PC-3 (cell line): ENCODE measurements at regions not wholly inside any gene's neighbourhood (a gene's known extent, or its start where the extent isn't known, plus 50 kb on each side); places are given as distances from the start of the nearest gene placed in this dataset.

ENCODE experiments used
- ATAC-seq: fragments of 200-7000 bp; cut with Tn5 transposase; 2 replicates; pipeline ENCODE4 v1.9.1; 2020; ENCODE audit warnings: mild to moderate bottlenecking, moderate library complexity
- BruUV-seq: library from RNA; stranded (reverse); fragments of 400-500 nt; replicated peaks from 2 replicates; lab custom pipeline; 2021; lab: Mats Ljungman, UMichigan
- CTCF ChIA-PET: fragments of 300-600 bp; sonication (Branson Sonifier 250); formaldehyde crosslinking; loops from one replicate; lab custom pipeline; 2022; ENCODE audit warnings: antibody characterized with exemption; lab: Charles Lee
- POLR2A ChIA-PET: fragments of 300-600 bp; sonication (Branson Sonifier 250); formaldehyde crosslinking; loops from one replicate; lab custom pipeline; 2022; ENCODE audit warnings: antibody characterized with exemption; ENCODE audit not compliant: unreplicated experiment; lab: Charles Lee
- DNase-seq: peaks from one replicate; pipeline ENCODE4 v3.0.0-alpha.2; 2015
- H2AFZ ChIP-seq: fragments of 300-600 bp; sonication (generic); 2 replicates; pipeline ENCODE4 v1.6.0; 2016; ENCODE audit warnings: antibody characterized with exemption, low read length
- H3F3A ChIP-seq: fragments of 300-600 bp; sonication (generic); one replicate; pipeline ENCODE4 v1.6.0; 2017; ENCODE audit warnings: antibody characterized with exemption, low read length, control low read depth, mild to moderate bottlenecking; ENCODE audit not compliant: unreplicated experiment
- H3K27ac ChIP-seq: fragments of 300-600 bp; sonication (generic); 2 replicates; pipeline ENCODE4 v1.5.1; 2016; ENCODE audit warnings: mild to moderate bottlenecking, low read length
- H3K27me3 ChIP-seq: fragments of 300-600 bp; sonication (generic); 2 replicates; pipeline ENCODE4 v1.6.1; 2016; ENCODE audit warnings: low read length, mixed read lengths
- H3K36me3 ChIP-seq: fragments of 300-600 bp; sonication (generic); 2 replicates; pipeline ENCODE4 v1.6.1; 2016; ENCODE audit warnings: low read depth, mixed run types, low read length, mixed read lengths
- H3K4me1 ChIP-seq: fragments of 300-600 bp; sonication (generic); 2 replicates; pipeline ENCODE4 v1.5.1; 2016; ENCODE audit warnings: low read length; ENCODE audit not compliant: insufficient read depth
- H3K4me2 ChIP-seq: fragments of 300-600 bp; sonication (generic); 2 replicates; pipeline ENCODE4 v1.6.0; 2016; ENCODE audit warnings: low read length
- H3K4me3 ChIP-seq: fragments of 300-600 bp; sonication (generic); 2 replicates; pipeline ENCODE4 v1.5.1; 2016; ENCODE audit warnings: mild to moderate bottlenecking, low read length, mixed read lengths
- H3K79me2 ChIP-seq: fragments of 300-600 bp; sonication (generic); 2 replicates; pipeline ENCODE4 v1.6.1; 2017; ENCODE audit warnings: low read length, mixed read lengths
- H3K9ac ChIP-seq: fragments of 300-600 bp; sonication (generic); 2 replicates; pipeline ENCODE4 v1.6.0; 2016; ENCODE audit warnings: mild to moderate bottlenecking, low read length
- H3K9me2 ChIP-seq: fragments of 300-600 bp; sonication (generic); replicated peaks from 2 replicates; pipeline ENCODE4 v1.6.1; 2016; ENCODE audit warnings: mixed run types, low read length, mixed read lengths
- H3K9me3 ChIP-seq: fragments of 300-600 bp; sonication (generic); 2 replicates; pipeline ENCODE4 v1.6.1; 2016; ENCODE audit warnings: low read length, mixed read lengths
- H4K20me1 ChIP-seq: fragments of 300-600 bp; sonication (generic); 2 replicates; pipeline ENCODE4 v1.6.1; 2016; ENCODE audit warnings: low read length, mixed read lengths
- EZH2 ChIP-seq: fragments of 300-600 bp; sonication (generic); IDR thresholded peaks from one replicate; pipeline ENCODE4 v1.6.1; 2017; ENCODE audit warnings: antibody characterized with exemption, mild to moderate bottlenecking, low read length; ENCODE audit not compliant: unreplicated experiment
- EZH2phosphoT487 ChIP-seq: fragments of 300-600 bp; sonication (generic); IDR thresholded peaks from 2 replicates; pipeline ENCODE4 v1.6.1; 2018; ENCODE audit warnings: mild to moderate bottlenecking, antibody characterized with exemption, low read length, borderline replicate concordance
- intact Hi-C: fragments of 100-400 bp; cut with micrococcal nuclease; formaldehyde crosslinking; loops from 2 replicates; pipeline ENCODE4 v1.9.0; 2023
- TF ChIP-seq, protein P1 (sequence below): fragments of 300-600 bp; sonication (generic); conservative IDR thresholded peaks from 2 replicates; pipeline ENCODE4 v1.5.1; 2017; ENCODE audit warnings: antibody characterized with exemption, low read depth, mild to moderate bottlenecking, low read length

DNA sequence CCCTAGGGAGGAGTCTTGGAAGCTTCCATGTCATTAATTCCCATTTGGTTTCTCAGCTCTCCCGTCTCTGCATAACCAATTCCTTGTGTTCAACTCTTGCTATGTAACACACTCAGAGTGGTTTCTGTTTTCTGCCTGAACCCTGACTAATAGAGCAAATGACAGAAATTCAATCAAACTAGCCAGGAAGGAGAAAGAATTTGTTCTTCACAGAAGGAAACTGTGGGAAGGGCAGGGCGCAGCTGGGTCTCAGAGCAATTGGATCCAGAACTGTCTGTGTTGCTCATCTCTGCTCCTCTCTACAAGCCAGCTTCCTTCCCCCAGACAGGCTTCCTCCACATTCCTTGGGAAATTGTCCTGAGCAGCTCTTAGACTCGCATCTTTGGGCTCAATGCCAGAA lies 269.8 kb downstream of the TNS1 start:
- Histone ChIP-seq H2AFZ (no peak overlapping the region), H3K27ac (no peak overlapping the region), H3K79me2 (no peaks in the 10 kb centered on the region), H3K4me1 (no peaks in the 10 kb centered on the region), H3K27me3 (peaks cover 25% of the 10 kb centered on the region; the same call in 1 of the 2 replicates), H3K4me2 (no peak overlapping the region), H4K20me1 (no peaks in the 10 kb centered on the region), H3K9ac (no peak overlapping the region), H3F3A (no peaks in the 10 kb centered on the region), H3K9me3 (no peaks in the 10 kb centered on the region), H3K36me3 (no peaks in the 10 kb centered on the region), H3K9me2 (no peaks in the 10 kb centered on the region), H3K4me3 (no peak overlapping the region)
- intact Hi-C loops, result no loop called here
- no TSS peak for BruUV-seq
- ATAC-seq (no peak), DNase-seq (no peak)
- TF ChIP-seq, protein P1, sequence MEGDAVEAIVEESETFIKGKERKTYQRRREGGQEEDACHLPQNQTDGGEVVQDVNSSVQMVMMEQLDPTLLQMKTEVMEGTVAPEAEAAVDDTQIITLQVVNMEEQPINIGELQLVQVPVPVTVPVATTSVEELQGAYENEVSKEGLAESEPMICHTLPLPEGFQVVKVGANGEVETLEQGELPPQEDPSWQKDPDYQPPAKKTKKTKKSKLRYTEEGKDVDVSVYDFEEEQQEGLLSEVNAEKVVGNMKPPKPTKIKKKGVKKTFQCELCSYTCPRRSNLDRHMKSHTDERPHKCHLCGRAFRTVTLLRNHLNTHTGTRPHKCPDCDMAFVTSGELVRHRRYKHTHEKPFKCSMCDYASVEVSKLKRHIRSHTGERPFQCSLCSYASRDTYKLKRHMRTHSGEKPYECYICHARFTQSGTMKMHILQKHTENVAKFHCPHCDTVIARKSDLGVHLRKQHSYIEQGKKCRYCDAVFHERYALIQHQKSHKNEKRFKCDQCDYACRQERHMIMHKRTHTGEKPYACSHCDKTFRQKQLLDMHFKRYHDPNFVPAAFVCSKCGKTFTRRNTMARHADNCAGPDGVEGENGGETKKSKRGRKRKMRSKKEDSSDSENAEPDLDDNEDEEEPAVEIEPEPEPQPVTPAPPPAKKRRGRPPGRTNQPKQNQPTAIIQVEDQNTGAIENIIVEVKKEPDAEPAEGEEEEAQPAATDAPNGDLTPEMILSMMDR, result no peak
- TF ChIP-seq EZH2phosphoT487 (no peak), EZH2 (no peak)
- ChIA-PET CTCF (no interaction called here), POLR2A (no interaction called here)

DNA sequence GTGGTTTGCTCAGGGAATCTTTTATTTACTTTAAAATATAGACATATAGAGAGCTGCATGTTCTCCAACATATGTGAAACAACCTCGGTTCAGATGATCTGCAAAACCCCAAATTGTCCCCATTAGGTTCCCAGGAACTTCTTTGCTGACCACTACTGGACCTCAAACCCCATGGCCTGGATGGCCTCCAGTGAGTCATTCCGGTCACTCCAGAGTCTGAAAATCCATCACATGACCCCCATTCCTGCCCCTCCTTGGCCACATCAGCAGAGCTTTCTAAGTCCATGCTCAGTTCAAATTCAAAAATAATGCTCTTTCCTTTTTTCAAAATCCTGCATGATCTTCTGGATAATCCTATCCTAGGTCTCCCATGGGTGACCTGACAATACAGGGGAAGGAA lies 271.0 kb downstream of the TNS1 start:
- Histone ChIP-seq H3K79me2 (no peaks in the 10 kb centered on the region), H2AFZ (no peak overlapping the region), H3K4me2 (no peak overlapping the region), H3F3A (no peaks in the 10 kb centered on the region), H3K4me3 (no peak overlapping the region), H3K27ac (no peak overlapping the region), H3K9me3 (no peaks in the 10 kb centered on the region), H4K20me1 (no peaks in the 10 kb centered on the region), H3K27me3 (peaks cover 29% of the 10 kb centered on the region; the same call in 1 of the 2 replicates), H3K9me2 (no peaks in the 10 kb centered on the region), H3K36me3 (no peaks in the 10 kb centered on the region), H3K4me1 (no peaks in the 10 kb centered on the region), H3K9ac (no peak overlapping the region)
- no TSS peak for BruUV-seq
- ChIA-PET CTCF (no interaction called here), POLR2A (no interaction called here)
- no peak for TF ChIP-seq EZH2phosphoT487
- TF ChIP-seq, protein P1, result no peak
- no peak for TF ChIP-seq EZH2
- intact Hi-C loops, result no loop called here
- ATAC-seq (no peak), DNase-seq (no peak)

DNA sequence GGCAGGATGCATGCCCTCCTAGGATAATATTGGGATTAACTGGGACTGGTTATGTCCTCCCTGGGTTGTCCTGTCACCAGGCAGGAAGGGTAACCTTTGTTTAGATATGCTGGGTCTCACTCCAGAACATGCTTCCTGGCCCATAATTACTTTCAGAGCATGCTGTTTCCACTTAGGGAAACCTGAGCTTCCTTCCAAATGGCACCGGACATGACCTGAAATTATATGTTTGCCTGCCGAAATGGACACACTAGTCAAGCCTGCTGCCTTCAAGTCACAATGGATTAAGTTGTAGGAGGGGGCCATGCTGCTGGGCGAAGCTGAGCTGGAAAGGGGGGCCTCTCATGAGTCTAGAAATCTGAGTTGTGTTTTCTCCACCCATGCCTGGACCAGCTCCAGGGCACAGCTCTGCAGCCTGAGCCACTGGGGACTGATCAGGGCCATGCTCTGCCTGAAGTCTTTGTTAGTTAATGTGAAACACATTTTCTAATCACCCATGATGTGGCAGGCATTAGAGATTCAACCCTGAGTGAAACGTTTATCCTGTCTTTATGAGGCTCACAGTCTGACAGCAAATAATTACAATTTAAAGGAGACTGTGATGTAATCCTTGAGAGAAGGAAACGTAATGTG lies 273.3 kb downstream of the TNS1 start:
- Histone ChIP-seq H3K27ac (no peak overlapping the region), H3K9me2 (no peaks in the 10 kb centered on the region), H3K4me2 (no peak overlapping the region), H3F3A (no peaks in the 10 kb centered on the region), H3K9me3 (no peaks in the 10 kb centered on the region), H4K20me1 (no peaks in the 10 kb centered on the region), H3K79me2 (no peaks in the 10 kb centered on the region), H3K36me3 (no peaks in the 10 kb centered on the region), H3K4me3 (no peak overlapping the region), H2AFZ (no peak overlapping the region), H3K4me1 (no peaks in the 10 kb centered on the region), H3K27me3 (peaks cover 34% of the 10 kb centered on the region; the same call in 1 of the 2 replicates), H3K9ac (no peak overlapping the region)
- no peak for TF ChIP-seq EZH2phosphoT487
- TF ChIP-seq, protein P1, result no peak
- no peak for TF ChIP-seq EZH2
- intact Hi-C loops, result no loop called here
- DNase-seq (no peak), ATAC-seq (no peak)
- ChIA-PET CTCF (no interaction called here), POLR2A (no interaction called here)
- BruUV-seq, result no TSS peak
